ENCODE measurements at regions not wholly inside any gene's neighbourhood (a gene's known extent, or its start where the extent isn't known, plus 50 kb on each side); places are given as distances from the start of the nearest gene placed in this dataset.

DNA sequence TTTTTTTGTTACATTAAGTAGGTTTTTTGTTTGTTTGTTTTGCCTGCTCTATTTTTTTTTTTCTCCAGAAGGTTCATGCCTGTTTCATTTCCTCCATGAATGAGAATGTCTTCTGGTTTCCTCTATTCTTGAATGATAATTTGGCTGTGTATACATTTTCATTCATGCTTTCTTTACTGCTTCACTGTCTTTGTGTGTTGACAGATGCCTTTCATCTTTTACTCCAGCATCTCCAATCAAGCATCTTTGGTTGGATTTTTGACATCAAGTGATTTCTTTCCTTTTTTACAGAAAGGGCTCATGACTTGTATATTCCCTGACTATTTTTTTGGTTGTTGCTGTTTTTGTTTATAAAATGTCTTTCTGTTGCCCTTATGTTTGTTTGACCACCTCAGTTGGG is 156.5 kb downstream of the MDFIC start:
- Histone ChIP-seq H3K4me3 (no peak overlapping the region), H3K27me3 (ENCODE audit: insufficient read depth) (no peaks in the 10 kb centered on the region), H3F3A (replicated peaks; ENCODE audit: low read depth) (no peaks in the 10 kb centered on the region), H3K36me3 (ENCODE audit: insufficient read depth) (no peaks in the 10 kb centered on the region), H3K4me2 (no peak overlapping the region), H4K20me1 (replicated peaks; ENCODE audit: insufficient read depth) (no peaks in the 10 kb centered on the region), H3K9me2 (ENCODE audit: insufficient read depth) (no peaks in the 10 kb centered on the region; the same call in 1 of the 2 replicates), H3K79me2 (replicated peaks; ENCODE audit: insufficient read depth) (no peaks in the 10 kb centered on the region), H2AFZ (no peak overlapping the region), H3K27ac (ENCODE audit: low read depth) (no peak overlapping the region), H3K4me1 (ENCODE audit: insufficient read depth) (no peaks in the 10 kb centered on the region)
- no peaks in the 10 kb centered on the region for H3K27me3 Mint-ChIP-seq (ENCODE audit: insufficient read depth, low read depth, poor library complexity)
- TF ChIP-seq EZH2phosphoT487 (IDR thresholded peaks at IDR 0.05; ENCODE audit: unreplicated experiment), result no peak
- no peak for TF ChIP-seq ZNF114 (CRISPR knock-in tag; IDR thresholded peaks at IDR 0.05)
- no peak for TF ChIP-seq NANOG (IDR thresholded peaks at IDR 0.05; ENCODE audit: borderline replicate concordance)
- TF ChIP-seq, protein P1, sequence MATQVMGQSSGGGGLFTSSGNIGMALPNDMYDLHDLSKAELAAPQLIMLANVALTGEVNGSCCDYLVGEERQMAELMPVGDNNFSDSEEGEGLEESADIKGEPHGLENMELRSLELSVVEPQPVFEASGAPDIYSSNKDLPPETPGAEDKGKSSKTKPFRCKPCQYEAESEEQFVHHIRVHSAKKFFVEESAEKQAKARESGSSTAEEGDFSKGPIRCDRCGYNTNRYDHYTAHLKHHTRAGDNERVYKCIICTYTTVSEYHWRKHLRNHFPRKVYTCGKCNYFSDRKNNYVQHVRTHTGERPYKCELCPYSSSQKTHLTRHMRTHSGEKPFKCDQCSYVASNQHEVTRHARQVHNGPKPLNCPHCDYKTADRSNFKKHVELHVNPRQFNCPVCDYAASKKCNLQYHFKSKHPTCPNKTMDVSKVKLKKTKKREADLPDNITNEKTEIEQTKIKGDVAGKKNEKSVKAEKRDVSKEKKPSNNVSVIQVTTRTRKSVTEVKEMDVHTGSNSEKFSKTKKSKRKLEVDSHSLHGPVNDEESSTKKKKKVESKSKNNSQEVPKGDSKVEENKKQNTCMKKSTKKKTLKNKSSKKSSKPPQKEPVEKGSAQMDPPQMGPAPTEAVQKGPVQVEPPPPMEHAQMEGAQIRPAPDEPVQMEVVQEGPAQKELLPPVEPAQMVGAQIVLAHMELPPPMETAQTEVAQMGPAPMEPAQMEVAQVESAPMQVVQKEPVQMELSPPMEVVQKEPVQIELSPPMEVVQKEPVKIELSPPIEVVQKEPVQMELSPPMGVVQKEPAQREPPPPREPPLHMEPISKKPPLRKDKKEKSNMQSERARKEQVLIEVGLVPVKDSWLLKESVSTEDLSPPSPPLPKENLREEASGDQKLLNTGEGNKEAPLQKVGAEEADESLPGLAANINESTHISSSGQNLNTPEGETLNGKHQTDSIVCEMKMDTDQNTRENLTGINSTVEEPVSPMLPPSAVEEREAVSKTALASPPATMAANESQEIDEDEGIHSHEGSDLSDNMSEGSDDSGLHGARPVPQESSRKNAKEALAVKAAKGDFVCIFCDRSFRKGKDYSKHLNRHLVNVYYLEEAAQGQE (IDR thresholded peaks at IDR 0.05; ENCODE audit: unreplicated experiment), result no peak
- no peak for TF ChIP-seq STAT1 (IDR thresholded peaks at IDR 0.05; ENCODE audit: unreplicated experiment)
- TF ChIP-seq, protein P2, sequence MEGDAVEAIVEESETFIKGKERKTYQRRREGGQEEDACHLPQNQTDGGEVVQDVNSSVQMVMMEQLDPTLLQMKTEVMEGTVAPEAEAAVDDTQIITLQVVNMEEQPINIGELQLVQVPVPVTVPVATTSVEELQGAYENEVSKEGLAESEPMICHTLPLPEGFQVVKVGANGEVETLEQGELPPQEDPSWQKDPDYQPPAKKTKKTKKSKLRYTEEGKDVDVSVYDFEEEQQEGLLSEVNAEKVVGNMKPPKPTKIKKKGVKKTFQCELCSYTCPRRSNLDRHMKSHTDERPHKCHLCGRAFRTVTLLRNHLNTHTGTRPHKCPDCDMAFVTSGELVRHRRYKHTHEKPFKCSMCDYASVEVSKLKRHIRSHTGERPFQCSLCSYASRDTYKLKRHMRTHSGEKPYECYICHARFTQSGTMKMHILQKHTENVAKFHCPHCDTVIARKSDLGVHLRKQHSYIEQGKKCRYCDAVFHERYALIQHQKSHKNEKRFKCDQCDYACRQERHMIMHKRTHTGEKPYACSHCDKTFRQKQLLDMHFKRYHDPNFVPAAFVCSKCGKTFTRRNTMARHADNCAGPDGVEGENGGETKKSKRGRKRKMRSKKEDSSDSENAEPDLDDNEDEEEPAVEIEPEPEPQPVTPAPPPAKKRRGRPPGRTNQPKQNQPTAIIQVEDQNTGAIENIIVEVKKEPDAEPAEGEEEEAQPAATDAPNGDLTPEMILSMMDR (conservative IDR thresholded peaks at IDR 0.05; ENCODE audit: low read depth in 2 of 2), result no peak
- TF ChIP-seq CREB1 (CRISPR knock-in tag; IDR thresholded peaks at IDR 0.05; ENCODE audit: low read depth), result no peak
- no peak for TF ChIP-seq POLR2AphosphoS5 (IDR thresholded peaks at IDR 0.05; ENCODE audit: low read depth)
- TF ChIP-seq, protein P3, sequence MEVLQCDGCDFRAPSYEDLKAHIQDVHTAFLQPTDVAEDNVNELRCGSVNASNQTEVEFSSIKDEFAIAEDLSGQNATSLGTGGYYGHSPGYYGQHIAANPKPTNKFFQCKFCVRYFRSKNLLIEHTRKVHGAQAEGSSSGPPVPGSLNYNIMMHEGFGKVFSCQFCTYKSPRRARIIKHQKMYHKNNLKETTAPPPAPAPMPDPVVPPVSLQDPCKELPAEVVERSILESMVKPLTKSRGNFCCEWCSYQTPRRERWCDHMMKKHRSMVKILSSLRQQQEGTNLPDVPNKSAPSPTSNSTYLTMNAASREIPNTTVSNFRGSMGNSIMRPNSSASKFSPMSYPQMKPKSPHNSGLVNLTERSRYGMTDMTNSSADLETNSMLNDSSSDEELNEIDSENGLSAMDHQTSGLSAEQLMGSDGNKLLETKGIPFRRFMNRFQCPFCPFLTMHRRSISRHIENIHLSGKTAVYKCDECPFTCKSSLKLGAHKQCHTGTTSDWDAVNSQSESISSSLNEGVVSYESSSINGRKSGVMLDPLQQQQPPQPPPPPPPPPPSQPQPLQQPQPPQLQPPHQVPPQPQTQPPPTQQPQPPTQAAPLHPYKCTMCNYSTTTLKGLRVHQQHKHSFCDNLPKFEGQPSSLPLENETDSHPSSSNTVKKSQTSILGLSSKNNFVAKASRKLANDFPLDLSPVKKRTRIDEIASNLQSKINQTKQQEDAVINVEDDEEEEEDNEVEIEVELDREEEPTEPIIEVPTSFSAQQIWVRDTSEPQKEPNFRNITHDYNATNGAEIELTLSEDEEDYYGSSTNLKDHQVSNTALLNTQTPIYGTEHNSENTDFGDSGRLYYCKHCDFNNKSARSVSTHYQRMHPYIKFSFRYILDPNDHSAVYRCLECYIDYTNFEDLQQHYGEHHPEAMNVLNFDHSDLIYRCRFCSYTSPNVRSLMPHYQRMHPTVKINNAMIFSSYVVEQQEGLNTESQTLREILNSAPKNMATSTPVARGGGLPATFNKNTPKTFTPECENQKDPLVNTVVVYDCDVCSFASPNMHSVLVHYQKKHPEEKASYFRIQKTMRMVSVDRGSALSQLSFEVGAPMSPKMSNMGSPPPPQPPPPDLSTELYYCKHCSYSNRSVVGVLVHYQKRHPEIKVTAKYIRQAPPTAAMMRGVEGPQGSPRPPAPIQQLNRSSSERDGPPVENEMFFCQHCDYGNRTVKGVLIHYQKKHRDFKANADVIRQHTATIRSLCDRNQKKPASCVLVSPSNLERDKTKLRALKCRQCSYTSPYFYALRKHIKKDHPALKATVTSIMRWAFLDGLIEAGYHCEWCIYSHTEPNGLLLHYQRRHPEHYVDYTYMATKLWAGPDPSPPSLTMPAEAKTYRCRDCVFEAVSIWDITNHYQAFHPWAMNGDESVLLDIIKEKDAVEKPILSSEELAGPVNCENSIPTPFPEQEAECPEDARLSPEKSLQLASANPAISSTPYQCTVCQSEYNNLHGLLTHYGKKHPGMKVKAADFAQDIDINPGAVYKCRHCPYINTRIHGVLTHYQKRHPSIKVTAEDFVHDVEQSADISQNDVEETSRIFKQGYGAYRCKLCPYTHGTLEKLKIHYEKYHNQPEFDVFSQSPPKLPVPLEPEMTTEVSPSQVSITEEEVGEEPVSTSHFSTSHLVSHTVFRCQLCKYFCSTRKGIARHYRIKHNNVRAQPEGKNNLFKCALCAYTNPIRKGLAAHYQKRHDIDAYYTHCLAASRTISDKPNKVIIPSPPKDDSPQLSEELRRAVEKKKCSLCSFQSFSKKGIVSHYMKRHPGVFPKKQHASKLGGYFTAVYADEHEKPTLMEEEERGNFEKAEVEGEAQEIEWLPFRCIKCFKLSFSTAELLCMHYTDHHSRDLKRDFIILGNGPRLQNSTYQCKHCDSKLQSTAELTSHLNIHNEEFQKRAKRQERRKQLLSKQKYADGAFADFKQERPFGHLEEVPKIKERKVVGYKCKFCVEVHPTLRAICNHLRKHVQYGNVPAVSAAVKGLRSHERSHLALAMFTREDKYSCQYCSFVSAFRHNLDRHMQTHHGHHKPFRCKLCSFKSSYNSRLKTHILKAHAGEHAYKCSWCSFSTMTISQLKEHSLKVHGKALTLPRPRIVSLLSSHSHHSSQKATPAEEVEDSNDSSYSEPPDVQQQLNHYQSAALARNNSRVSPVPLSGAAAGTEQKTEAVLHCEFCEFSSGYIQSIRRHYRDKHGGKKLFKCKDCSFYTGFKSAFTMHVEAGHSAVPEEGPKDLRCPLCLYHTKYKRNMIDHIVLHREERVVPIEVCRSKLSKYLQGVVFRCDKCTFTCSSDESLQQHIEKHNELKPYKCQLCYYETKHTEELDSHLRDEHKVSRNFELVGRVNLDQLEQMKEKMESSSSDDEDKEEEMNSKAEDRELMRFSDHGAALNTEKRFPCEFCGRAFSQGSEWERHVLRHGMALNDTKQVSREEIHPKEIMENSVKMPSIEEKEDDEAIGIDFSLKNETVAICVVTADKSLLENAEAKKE (CRISPR knock-in tag; IDR thresholded peaks at IDR 0.05), result no peak
- no peak for TF ChIP-seq ZNF331 (CRISPR knock-in tag; IDR thresholded peaks at IDR 0.05; ENCODE audit: low read depth)
- TF ChIP-seq EZH2 (IDR thresholded peaks at IDR 0.05; ENCODE audit: low read depth, unreplicated experiment), result no peak
- TF ChIP-seq JUNB (IDR thresholded peaks at IDR 0.05; ENCODE audit: unreplicated experiment), result no peak
- TF ChIP-seq, protein P4, sequence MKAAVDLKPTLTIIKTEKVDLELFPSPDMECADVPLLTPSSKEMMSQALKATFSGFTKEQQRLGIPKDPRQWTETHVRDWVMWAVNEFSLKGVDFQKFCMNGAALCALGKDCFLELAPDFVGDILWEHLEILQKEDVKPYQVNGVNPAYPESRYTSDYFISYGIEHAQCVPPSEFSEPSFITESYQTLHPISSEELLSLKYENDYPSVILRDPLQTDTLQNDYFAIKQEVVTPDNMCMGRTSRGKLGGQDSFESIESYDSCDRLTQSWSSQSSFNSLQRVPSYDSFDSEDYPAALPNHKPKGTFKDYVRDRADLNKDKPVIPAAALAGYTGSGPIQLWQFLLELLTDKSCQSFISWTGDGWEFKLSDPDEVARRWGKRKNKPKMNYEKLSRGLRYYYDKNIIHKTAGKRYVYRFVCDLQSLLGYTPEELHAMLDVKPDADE (IDR thresholded peaks at IDR 0.05), result no peak
- ATAC-seq, result no peak
- H3K36me3 Mint-ChIP-seq (ENCODE audit: low read depth), result no peaks in the 10 kb centered on the region
- H3K9me3 Mint-ChIP-seq, result no peaks in the 10 kb centered on the region
- H3K27ac Mint-ChIP-seq, result no peak overlapping the region
- DNase-seq (ENCODE audit: low spot score), result no peak
- H3K4me3 Mint-ChIP-seq, result no peak overlapping the region
- 0 out of 3 replicates have a peak, but pooled peaks cover 2% of the 10 kb centered on the region for H3K4me1 Mint-ChIP-seq
